ENCODE measurements at regions not wholly inside any gene's neighbourhood (a gene's known extent, or its start where the extent isn't known, plus 50 kb on each side); places are given as distances from the start of the nearest gene placed in this dataset.

DNA sequence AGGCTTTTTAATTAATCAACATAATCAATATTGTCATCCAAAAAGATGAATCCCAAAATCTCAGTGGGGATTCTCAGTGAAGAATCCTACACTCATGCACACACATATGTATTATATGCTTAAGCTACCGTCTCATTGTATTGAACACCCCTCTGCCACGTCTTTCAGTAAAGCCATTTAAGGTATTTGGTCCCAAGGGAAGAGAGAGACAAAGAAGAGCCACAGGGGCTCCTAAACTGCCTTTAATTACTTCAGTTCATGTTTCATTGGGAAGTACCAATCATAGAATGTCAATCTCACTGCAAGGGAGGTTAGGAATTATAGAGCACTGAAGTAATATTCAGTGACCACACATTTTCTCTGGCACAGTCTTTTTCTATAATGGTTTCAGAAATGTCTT lies 388.6 kb upstream of the NEGR1 start:
- no peak overlapping the region for H3K27ac ChIP-seq
- no peaks in the 10 kb centered on the region for H3K79me2 ChIP-seq (ENCODE audit: low read depth)
- no peak overlapping the region for H2AFZ ChIP-seq
- no peaks in the 10 kb centered on the region for H3F3A ChIP-seq (ENCODE audit: insufficient read depth, low read depth)
- no peaks in the 10 kb centered on the region for H3K9me2 ChIP-seq (ENCODE audit: insufficient read depth)
- H3K9me3 ChIP-seq (ENCODE audit: insufficient read depth, low read depth): no peaks in the 10 kb centered on the region
- BruUV-seq (replicated peaks): no TSS peak
- intact Hi-C loops (cut with micrococcal nuclease; ENCODE audit: unreplicated experiment): no loop called here
- ChIA-PET CTCF (no interaction called here), POLR2A (ENCODE audit: unreplicated experiment) (no interaction called here)
- no peaks in the 10 kb centered on the region for H3K36me3 ChIP-seq (ENCODE audit: low read depth)
- TF ChIP-seq, protein P1, sequence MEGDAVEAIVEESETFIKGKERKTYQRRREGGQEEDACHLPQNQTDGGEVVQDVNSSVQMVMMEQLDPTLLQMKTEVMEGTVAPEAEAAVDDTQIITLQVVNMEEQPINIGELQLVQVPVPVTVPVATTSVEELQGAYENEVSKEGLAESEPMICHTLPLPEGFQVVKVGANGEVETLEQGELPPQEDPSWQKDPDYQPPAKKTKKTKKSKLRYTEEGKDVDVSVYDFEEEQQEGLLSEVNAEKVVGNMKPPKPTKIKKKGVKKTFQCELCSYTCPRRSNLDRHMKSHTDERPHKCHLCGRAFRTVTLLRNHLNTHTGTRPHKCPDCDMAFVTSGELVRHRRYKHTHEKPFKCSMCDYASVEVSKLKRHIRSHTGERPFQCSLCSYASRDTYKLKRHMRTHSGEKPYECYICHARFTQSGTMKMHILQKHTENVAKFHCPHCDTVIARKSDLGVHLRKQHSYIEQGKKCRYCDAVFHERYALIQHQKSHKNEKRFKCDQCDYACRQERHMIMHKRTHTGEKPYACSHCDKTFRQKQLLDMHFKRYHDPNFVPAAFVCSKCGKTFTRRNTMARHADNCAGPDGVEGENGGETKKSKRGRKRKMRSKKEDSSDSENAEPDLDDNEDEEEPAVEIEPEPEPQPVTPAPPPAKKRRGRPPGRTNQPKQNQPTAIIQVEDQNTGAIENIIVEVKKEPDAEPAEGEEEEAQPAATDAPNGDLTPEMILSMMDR (conservative IDR thresholded peaks at IDR 0.05): no peak
- no peak for TF ChIP-seq EZH2 (IDR thresholded peaks at IDR 0.05; ENCODE audit: low read depth)
- H4K20me1 ChIP-seq (ENCODE audit: insufficient read depth): no peaks in the 10 kb centered on the region
- no peak overlapping the region for H3K4me2 ChIP-seq
- DNase-seq: no peak
- H3K27me3 ChIP-seq (ENCODE audit: insufficient read depth, low read depth): no peaks in the 10 kb centered on the region
- H3K4me1 ChIP-seq (replicated peaks; ENCODE audit: insufficient read depth): no peaks in the 10 kb centered on the region
- no peak overlapping the region for H3K4me3 ChIP-seq

DNA sequence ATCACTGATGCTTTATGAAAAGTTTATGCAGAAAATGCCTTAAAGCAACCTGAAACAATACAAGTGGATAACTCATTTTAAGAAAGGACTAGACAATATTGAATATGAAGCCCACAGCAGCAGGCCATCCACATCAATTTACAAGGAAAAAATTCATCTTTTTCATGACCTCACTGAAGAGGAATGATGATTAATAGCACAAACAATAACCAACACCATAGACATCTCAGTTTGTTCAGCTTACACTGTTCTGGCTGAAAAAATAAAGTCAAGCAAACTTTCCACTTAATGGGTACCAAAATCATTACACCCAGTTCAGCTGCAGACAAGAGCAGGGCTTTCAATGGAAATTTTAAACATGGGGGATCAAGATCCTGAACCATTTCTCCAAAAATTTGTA lies 380.6 kb upstream of the NEGR1 start:
- Histone ChIP-seq H3K4me2 (no peak overlapping the region), H3K9me2 (ENCODE audit: insufficient read depth) (no peaks in the 10 kb centered on the region), H2AFZ (no peak overlapping the region), H3K4me1 (replicated peaks; ENCODE audit: insufficient read depth) (no peaks in the 10 kb centered on the region), H3K9me3 (ENCODE audit: insufficient read depth, low read depth) (no peaks in the 10 kb centered on the region), H3K27me3 (ENCODE audit: insufficient read depth, low read depth) (no peaks in the 10 kb centered on the region), H3K36me3 (ENCODE audit: low read depth) (no peaks in the 10 kb centered on the region), H3F3A (ENCODE audit: insufficient read depth, low read depth) (no peaks in the 10 kb centered on the region), H3K79me2 (ENCODE audit: low read depth) (no peaks in the 10 kb centered on the region), H3K4me3 (no peak overlapping the region), H4K20me1 (ENCODE audit: insufficient read depth) (no peaks in the 10 kb centered on the region), H3K27ac (no peak overlapping the region)
- CTCF ChIA-PET: no interaction called here
- intact Hi-C loops (cut with micrococcal nuclease; ENCODE audit: unreplicated experiment): no loop called here
- no TSS peak for BruUV-seq (replicated peaks)
- TF ChIP-seq, protein P1 (conservative IDR thresholded peaks at IDR 0.05): no peak
- TF ChIP-seq EZH2 (IDR thresholded peaks at IDR 0.05; ENCODE audit: low read depth): no peak
- DNase-seq: no peak
- POLR2A ChIA-PET (ENCODE audit: unreplicated experiment): no interaction called here

DNA sequence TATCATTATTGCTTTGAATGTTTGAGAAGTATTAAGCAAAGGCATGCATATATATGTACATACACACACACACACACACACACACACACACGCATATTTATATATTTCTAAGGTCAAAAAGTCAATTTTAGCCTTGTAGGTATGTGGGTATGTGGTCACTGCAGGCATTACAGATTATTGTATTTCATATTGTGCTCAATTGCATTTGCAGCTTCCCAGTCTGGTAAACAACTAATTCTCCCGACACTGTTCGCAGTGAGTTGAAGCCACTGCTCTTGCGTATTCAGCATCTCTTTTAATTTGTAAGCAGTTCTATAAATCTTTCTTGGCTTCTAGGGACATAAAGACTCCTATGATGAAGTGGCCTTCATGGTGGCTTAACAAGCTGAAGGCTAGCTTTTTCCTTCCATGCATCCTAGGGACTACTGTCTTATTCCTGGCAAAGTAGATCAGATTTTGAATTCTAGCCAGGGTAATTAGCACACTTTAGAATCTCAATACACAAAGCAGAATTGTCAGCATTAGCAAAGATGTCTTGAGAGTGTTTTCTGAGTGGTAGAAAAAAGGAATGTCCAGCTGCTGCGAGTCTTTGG lies 368.6 kb upstream of the NEGR1 start:
- Histone ChIP-seq H3K9me2 (ENCODE audit: insufficient read depth) (peaks cover 7% of the 10 kb centered on the region; the same call in 1 of the 2 replicates), H2AFZ (no peak overlapping the region), H3K4me1 (replicated peaks; ENCODE audit: insufficient read depth) (no peaks in the 10 kb centered on the region), H3K79me2 (ENCODE audit: low read depth) (no peaks in the 10 kb centered on the region), H3F3A (ENCODE audit: insufficient read depth, low read depth) (no peaks in the 10 kb centered on the region), H3K4me3 (no peak overlapping the region), H3K36me3 (ENCODE audit: low read depth) (no peaks in the 10 kb centered on the region), H3K9me3 (ENCODE audit: insufficient read depth, low read depth) (no peaks in the 10 kb centered on the region), H3K4me2 (no peak overlapping the region), H3K27me3 (ENCODE audit: insufficient read depth, low read depth) (no peaks in the 10 kb centered on the region), H3K27ac (no peak overlapping the region), H4K20me1 (ENCODE audit: insufficient read depth) (no peaks in the 10 kb centered on the region)
- intact Hi-C loops (cut with micrococcal nuclease; ENCODE audit: unreplicated experiment): no loop called here
- TF ChIP-seq EZH2 (IDR thresholded peaks at IDR 0.05; ENCODE audit: low read depth): no peak
- TF ChIP-seq, protein P1 (conservative IDR thresholded peaks at IDR 0.05): no peak
- ChIA-PET CTCF (no interaction called here), POLR2A (ENCODE audit: unreplicated experiment) (no interaction called here)
- DNase-seq: no peak
- no TSS peak for BruUV-seq (replicated peaks)

All from PC-9 (cell line).